Retinal pigment epithelial cell (primary cell): ENCODE measurements at regions not wholly inside any gene's neighbourhood (a gene's known extent, or its start where the extent isn't known, plus 50 kb on each side); places are given as distances from the start of the nearest gene placed in this dataset.

Source experiments
- DNase-seq: peaks from one replicate; pipeline ENCODE4 v3.0.0-alpha.2; 2010; ENCODE audit warnings: low read depth
- H3K4me3 ChIP-seq: 2 replicates; pipeline ENCODE4 v1.5.1; 2011; ENCODE audit warnings: mild to moderate bottlenecking, low read length, control low read depth, moderate library complexity
- CTCF ChIP-seq: conservative IDR thresholded peaks from 2 replicates; pipeline ENCODE4 v1.5.1; 2011; ENCODE audit warnings: low read depth, low read length, control low read depth, inconsistent platforms

GRCh38 chr9:90948156-90948555 lies 146.5 kb downstream of the SYK start:
- no peak for DNase-seq
- H3K4me3 ChIP-seq = no peak overlapping the region
- no peak for TF ChIP-seq CTCF

DNA sequence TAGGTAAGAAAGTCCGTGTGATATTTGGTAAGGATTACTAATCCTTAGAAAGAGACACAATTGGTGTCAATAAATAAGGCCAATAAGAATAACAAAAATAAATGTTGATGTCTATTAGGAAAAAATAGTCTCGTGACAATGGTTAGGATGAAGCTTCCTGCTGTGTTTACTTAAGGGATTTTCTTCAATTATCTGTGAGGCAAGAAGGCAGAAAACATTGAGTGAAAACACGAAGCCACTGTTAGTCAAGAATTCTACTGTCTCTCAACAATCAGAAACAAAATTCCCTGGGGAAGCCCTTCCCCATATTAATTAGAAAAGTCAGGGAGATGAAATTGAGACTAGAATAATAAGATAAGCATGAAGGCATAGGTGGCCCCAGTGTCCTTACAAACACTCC lies 149.0 kb downstream of the SYK start:
- no peak for TF ChIP-seq CTCF
- no peak for DNase-seq
- no peak overlapping the region for H3K4me3 ChIP-seq

DNA sequence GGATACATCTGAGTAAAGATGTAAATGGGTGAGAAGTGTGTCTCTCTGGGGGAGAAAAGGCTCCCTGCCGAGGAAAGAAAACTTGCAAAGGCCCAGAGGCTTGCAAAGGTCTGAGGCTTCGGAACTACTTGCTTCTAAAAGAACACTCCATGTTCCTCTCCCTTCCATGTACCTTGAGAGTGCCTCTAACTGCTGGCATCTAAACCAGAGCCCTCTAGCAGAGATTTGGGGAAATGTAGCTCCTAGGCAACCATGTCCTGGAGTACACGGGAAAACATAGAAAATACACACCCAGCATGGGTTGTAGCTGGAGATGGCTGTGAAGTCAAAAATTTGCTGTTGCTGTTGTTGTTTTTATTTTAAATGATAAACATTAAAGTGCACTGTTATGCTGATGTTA lies 151.6 kb downstream of the SYK start:
- H3K4me3 ChIP-seq = no peak overlapping the region
- no peak for TF ChIP-seq CTCF
- DNase-seq = no peak

DNA sequence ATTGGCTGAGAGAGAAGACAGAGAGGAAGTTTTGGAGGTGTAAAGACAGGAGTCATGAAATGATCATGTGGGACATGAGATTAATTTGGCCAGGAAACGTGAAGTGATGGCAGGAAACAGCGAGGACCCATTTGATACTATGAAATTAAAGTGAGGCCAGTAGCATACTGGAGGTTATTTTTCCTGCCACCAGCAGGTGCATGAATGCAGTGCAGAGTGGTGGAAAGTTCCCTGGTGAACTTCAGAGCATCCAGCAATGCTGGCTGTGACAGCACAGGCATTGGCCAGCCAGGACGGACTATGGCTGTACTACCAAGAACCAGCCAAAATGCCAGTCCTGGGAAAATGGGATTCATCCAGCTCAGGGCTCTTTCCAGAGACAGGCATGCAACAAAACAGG lies 152.2 kb downstream of the SYK start:
- H3K4me3 ChIP-seq = no peak overlapping the region
- TF ChIP-seq CTCF = no peak
- DNase-seq = no peak

DNA sequence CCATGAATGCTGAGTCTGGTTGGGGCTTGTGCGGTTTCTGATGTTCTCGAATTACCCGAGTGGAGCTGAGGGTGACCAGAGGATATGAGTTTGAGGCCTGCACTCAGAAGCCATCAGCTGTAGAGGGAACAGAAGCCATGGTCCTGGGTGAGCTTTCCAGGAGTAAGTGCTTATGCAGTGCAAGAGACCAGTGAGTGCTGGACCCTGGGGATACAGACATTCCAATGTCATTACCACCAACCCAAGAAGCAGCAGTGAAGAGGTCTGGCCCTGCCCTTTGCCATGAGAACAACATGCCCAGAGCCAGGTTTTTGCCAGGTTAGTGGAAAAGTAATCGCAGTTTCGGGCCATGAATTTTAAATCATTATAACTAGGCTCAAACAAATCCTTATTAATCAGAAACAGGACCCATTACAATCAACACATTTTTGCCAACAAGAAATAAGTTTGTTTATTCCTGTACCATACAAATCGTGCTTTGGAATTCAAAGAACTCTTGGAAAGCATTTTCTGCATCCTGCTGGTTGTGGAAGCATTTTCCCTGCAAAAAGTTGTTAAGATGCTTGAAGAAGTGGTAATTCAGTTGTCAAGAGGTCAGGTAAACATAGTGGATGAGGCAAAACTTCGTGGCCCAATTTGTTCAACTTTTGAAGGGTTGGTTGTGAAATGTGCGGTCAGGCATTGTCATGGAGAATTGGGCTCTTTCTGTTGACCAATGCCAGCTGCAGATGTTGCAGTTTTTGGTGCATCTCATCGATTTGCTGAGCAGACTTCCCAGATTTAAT lies 154.6 kb downstream of the SYK start:
- DNase-seq = no peak
- no peak overlapping the region for H3K4me3 ChIP-seq
- TF ChIP-seq CTCF = no peak

DNA sequence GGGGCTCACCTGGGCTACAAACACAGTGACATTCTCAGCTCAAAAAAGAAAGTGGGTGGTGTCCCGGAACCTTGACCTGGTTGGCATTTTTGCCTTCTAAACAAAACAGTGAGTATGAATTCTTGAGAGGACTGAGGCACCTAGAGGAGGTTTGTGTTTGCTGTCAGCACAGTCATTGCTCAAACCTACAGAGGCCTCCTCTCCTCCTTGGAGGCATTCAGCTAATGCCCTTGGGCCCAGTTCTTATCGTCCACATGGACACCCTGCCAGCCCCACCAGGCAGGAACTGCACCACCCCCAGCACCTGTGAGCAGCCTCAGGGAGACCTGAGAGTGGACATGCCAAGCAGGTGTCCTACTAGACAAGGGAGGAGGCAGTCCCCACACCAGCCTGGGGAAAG lies 156.7 kb downstream of the SYK start:
- H3K4me3 ChIP-seq = no peak overlapping the region
- no peak for DNase-seq
- no peak for TF ChIP-seq CTCF

DNA sequence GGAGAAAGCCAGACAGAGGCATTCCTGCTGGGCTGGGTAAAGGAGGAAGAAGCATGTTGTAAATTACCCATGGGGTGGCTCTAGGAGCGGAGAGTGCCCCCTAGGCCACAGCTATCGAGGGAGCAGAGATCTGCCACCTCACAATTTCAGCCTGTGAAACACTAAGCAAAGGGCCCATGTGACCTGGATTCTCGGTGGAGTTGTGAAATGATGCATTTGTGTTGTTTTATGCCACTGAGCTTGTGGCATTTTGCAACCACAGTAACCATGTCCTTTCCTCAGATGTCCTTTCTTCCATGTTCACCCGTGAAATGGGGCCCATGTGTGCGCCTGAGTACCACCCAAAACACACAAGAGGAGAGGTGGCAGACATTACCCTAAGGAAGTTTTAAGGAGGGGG lies 159.3 kb downstream of the SYK start:
- DNase-seq = no peak
- TF ChIP-seq CTCF = no peak
- no peak overlapping the region for H3K4me3 ChIP-seq
